H9 (cell line): ENCODE measurements at regions not wholly inside any gene's neighbourhood (a gene's known extent, or its start where the extent isn't known, plus 50 kb on each side); places are given as distances from the start of the nearest gene placed in this dataset.

Experiments used
- DNase-seq: peaks from one replicate; pipeline ENCODE4 v3.0.0-alpha.2; 2017
- H2AFZ ChIP-seq: one replicate; pipeline ENCODE4 v1.6.1; 2013; ENCODE audit warnings: mild to moderate bottlenecking, low read length, control low read depth, moderate library complexity
- H2AK5ac ChIP-seq: 2 replicates; pipeline ENCODE4 v1.6.1; 2013; ENCODE audit warnings: low read length, control low read depth, mixed read lengths; ENCODE audit not compliant: insufficient read length
- H2BK120ac ChIP-seq: one replicate; pipeline ENCODE4 v1.6.1; 2013; ENCODE audit warnings: low read depth, mild to moderate bottlenecking, low read length, control low read depth, inconsistent platforms; ENCODE audit not compliant: poor library complexity, severe bottlenecking
- H2BK12ac ChIP-seq: 2 replicates; pipeline ENCODE4 v1.6.1; 2013; ENCODE audit warnings: low read length, control low read depth, mixed read lengths, low read depth; ENCODE audit not compliant: insufficient read length
- H2BK15ac ChIP-seq: 2 replicates; pipeline ENCODE4 v1.6.1; 2013; ENCODE audit warnings: low read depth, low read length, control low read depth
- H2BK20ac ChIP-seq: one replicate; pipeline ENCODE4 v1.6.1; 2013; ENCODE audit warnings: low read depth, mild to moderate bottlenecking, low read length, control low read depth, inconsistent platforms; ENCODE audit not compliant: poor library complexity, severe bottlenecking
- H2BK5ac ChIP-seq: 2 replicates; pipeline ENCODE4 v1.6.1; 2013; ENCODE audit warnings: low read length, control low read depth, mixed read lengths; ENCODE audit not compliant: insufficient read length
- H3K14ac ChIP-seq: 2 replicates; pipeline ENCODE4 v1.6.1; 2013; ENCODE audit warnings: low read length, control low read depth; ENCODE audit not compliant: insufficient read depth
- H3K18ac ChIP-seq: 2 replicates; pipeline ENCODE4 v1.6.1; 2013; ENCODE audit warnings: low read depth, mild to moderate bottlenecking, mixed read lengths, low read length, control low read depth; ENCODE audit not compliant: insufficient read length
- H3K23ac ChIP-seq: 2 replicates; pipeline ENCODE4 v1.6.1; 2013; ENCODE audit warnings: low read length, control low read depth, mixed read lengths, low read depth; ENCODE audit not compliant: insufficient read length
- H3K23me2 ChIP-seq: 2 replicates; pipeline ENCODE4 v1.6.1; 2013; ENCODE audit warnings: low read depth, mild to moderate bottlenecking, mixed read lengths, low read length, control low read depth; ENCODE audit not compliant: insufficient read length, poor library complexity, severe bottlenecking
- H3K27ac ChIP-seq: 2 replicates; pipeline ENCODE4 v1.5.1; 2013; ENCODE audit warnings: low read length, control low read depth, mixed read lengths, low read depth; ENCODE audit not compliant: insufficient read length
- H3K27me3 ChIP-seq: 2 replicates; pipeline ENCODE4 v1.6.1; 2013; ENCODE audit warnings: low read length, control low read depth, inconsistent platforms; ENCODE audit not compliant: insufficient read depth
- H3K4ac ChIP-seq: 2 replicates; pipeline ENCODE4 v1.6.1; 2013; ENCODE audit warnings: low read depth, mild to moderate bottlenecking, control low read depth, inconsistent platforms, low read length, moderate library complexity
- H3K4me1 ChIP-seq: 2 replicates; pipeline ENCODE4 v1.6.1; 2013; ENCODE audit warnings: low read length, control low read depth, inconsistent platforms; ENCODE audit not compliant: insufficient read depth
- H3K4me2 ChIP-seq: 2 replicates; pipeline ENCODE4 v1.6.1; 2013; ENCODE audit warnings: low read length, control low read depth, mixed read lengths; ENCODE audit not compliant: insufficient read length, insufficient read depth
- H3K56ac ChIP-seq: 2 replicates; pipeline ENCODE4 v1.6.1; 2013; ENCODE audit warnings: low read depth, mild to moderate bottlenecking, mixed read lengths, low read length, control low read depth; ENCODE audit not compliant: insufficient read length
- H3K79me1 ChIP-seq: 2 replicates; pipeline ENCODE4 v1.6.1; 2013; ENCODE audit warnings: low read depth, mild to moderate bottlenecking, moderate library complexity, low read length, control low read depth, inconsistent platforms; ENCODE audit not compliant: insufficient read depth, poor library complexity, severe bottlenecking
- H3K79me2 ChIP-seq: 2 replicates; pipeline ENCODE4 v1.6.1; 2013; ENCODE audit warnings: low read length, control low read depth, inconsistent platforms; ENCODE audit not compliant: insufficient read depth
- H3K9ac ChIP-seq: 2 replicates; pipeline ENCODE4 v1.6.1; 2013; ENCODE audit warnings: low read length, control low read depth, mixed read lengths; ENCODE audit not compliant: insufficient read length; ENCODE audit errors: extremely low read depth
- H3K9me3 ChIP-seq: one replicate; pipeline ENCODE4 v1.6.1; 2013; ENCODE audit warnings: low read depth, low read length, inconsistent platforms; ENCODE audit not compliant: control insufficient read depth
- H3T11ph ChIP-seq: one replicate; pipeline ENCODE4 v1.6.1; 2013; ENCODE audit warnings: mild to moderate bottlenecking, low read length, control low read depth, inconsistent platforms
- H4K20me1 ChIP-seq: one replicate; pipeline ENCODE4 v1.6.1; 2013; ENCODE audit not compliant: control insufficient read depth, insufficient read length, insufficient read depth
- H4K5ac ChIP-seq: 2 replicates; pipeline ENCODE4 v1.6.1; 2013; ENCODE audit warnings: low read depth, mild to moderate bottlenecking, mixed read lengths, low read length, control low read depth; ENCODE audit not compliant: insufficient read length
- H4K8ac ChIP-seq: replicated peaks from 2 replicates; pipeline ENCODE4 v1.6.1; 2013; ENCODE audit warnings: low read length, control low read depth, mixed read lengths, low read depth; ENCODE audit not compliant: insufficient read length
- H4K91ac ChIP-seq: 2 replicates; pipeline ENCODE4 v1.6.1; 2013; ENCODE audit warnings: low read depth, mild to moderate bottlenecking, moderate library complexity, mixed read lengths, low read length, control low read depth; ENCODE audit not compliant: insufficient read length
- H3K27ac Mint-ChIP-seq, 3 experiments: 2 replicates in 2 of 3; 3 replicates in 1 of 3; pipeline ENCODE4 v1.8.0; 2020 to 2021; ENCODE audit warnings: mixed read lengths in 3 of 3, mild to moderate bottlenecking in 1 of 3, moderate library complexity in 1 of 3
- H3K27me3 Mint-ChIP-seq: 2 replicates; pipeline ENCODE4 v1.8.0; 2021; ENCODE audit warnings: low read depth, mild to moderate bottlenecking, moderate library complexity, mixed read lengths
- H3K36me3 Mint-ChIP-seq, 3 experiments: 2 replicates in 2 of 3; 3 replicates in 1 of 3; pipeline ENCODE4 v1.8.0; 2020 to 2021; ENCODE audit warnings: low read depth in 3 of 3, mixed read lengths in 3 of 3; ENCODE audit not compliant: insufficient read depth in 1 of 3
- H3K4me1 Mint-ChIP-seq, 2 experiments: 2 replicates each; pipeline ENCODE4 v1.8.0; 2020; ENCODE audit warnings: mixed read lengths in 2 of 2
- H3K4me3 Mint-ChIP-seq, 2 experiments: 2 replicates in 1 of 2; 3 replicates in 1 of 2; pipeline ENCODE4 v1.8.0; 2020 to 2021; ENCODE audit warnings: mild to moderate bottlenecking in 2 of 2, mixed read lengths in 2 of 2, moderate library complexity in 1 of 2
- H3K9me3 Mint-ChIP-seq, 2 experiments: 2 replicates in 1 of 2; 3 replicates in 1 of 2; pipeline ENCODE4 v1.8.0; 2020; ENCODE audit warnings: mild to moderate bottlenecking in 2 of 2, mixed read lengths in 2 of 2, moderate library complexity in 1 of 2
- CTCF ChIP-seq: fragments of 200-600 bp; sonication (generic); conservative IDR thresholded peaks from 3 replicates; pipeline ENCODE4 v1.8.0; 2021; ENCODE audit warnings: antibody characterized with exemption, mild to moderate bottlenecking
- WGBS: extraction: QIAGEN DNeasy Blood & Tissue Kit; methylation state at CpG from one replicate; pipeline ENCODE4 v1.1.7; 2013; ENCODE audit warnings: missing lambda C conversion rate, low lambda C conversion rate, mixed read lengths; ENCODE audit not compliant: insufficient read length; ENCODE audit errors: extremely low coverage; 5-methylcytosine and 5-hydroxymethylcytosine counted together

GRCh38 chr2:65579506-65580235 lies 147.3 kb upstream of the SPRED2 start:
- no peak overlapping the region for H3K56ac ChIP-seq
- no peak overlapping the region for H2BK20ac ChIP-seq
- H3K27ac Mint-ChIP-seq = no peak overlapping the region
- no peak overlapping the region for H2BK120ac ChIP-seq
- no peak overlapping the region for H4K8ac ChIP-seq
- no peak for TF ChIP-seq CTCF
- H3K4me1 Mint-ChIP-seq = peaks cover 21 to 31% of the 10 kb centered on the region in 2 experiments
- H3K23ac ChIP-seq = no peak overlapping the region
- no peak overlapping the region for H3T11ph ChIP-seq
- no peaks in the 10 kb centered on the region for H3K23me2 ChIP-seq
- peaks cover 11% of the 10 kb centered on the region for H3K27me3 Mint-ChIP-seq
- H3K9me3 ChIP-seq = no peaks in the 10 kb centered on the region
- no peak overlapping the region for H2AFZ ChIP-seq
- no CpG with 5 or more reads among the region's 10 CpGs for WGBS
- no peak overlapping the region for H3K4ac ChIP-seq
- H3K14ac ChIP-seq = no peak overlapping the region
- peaks cover 4% of the 10 kb centered on the region; the same call in 1 of the 2 replicates for H3K4me1 ChIP-seq
- H3K9me3 Mint-ChIP-seq = peaks cover 0 to 3% of the 10 kb centered on the region in 2 experiments; a peak in 3 of 5 replicates
- no peaks in the 10 kb centered on the region for H3K27me3 ChIP-seq
- H3K79me2 ChIP-seq = no peaks in the 10 kb centered on the region
- H4K20me1 ChIP-seq = no peaks in the 10 kb centered on the region
- no peak overlapping the region for H4K91ac ChIP-seq
- peak overlapping the region in 1 of 2 experiments; percentile 23; a peak in 2 of 5 replicates for H3K4me3 Mint-ChIP-seq
- H2BK12ac ChIP-seq = no peak overlapping the region
- no peak overlapping the region for H2BK5ac ChIP-seq
- peak overlapping the region; percentile 18 for H3K4me2 ChIP-seq
- H3K27ac ChIP-seq = no peak overlapping the region
- H2AK5ac ChIP-seq = no peak overlapping the region
- H3K79me1 ChIP-seq = no peaks in the 10 kb centered on the region
- no peak overlapping the region for H3K9ac ChIP-seq
- H4K5ac ChIP-seq = no peak overlapping the region
- DNase-seq = peak; percentile 93
- peaks cover 0 to 3% (median 0%) of the 10 kb centered on the region in 3 experiments; a peak in 2 of 7 replicates for H3K36me3 Mint-ChIP-seq
- H3K18ac ChIP-seq = peak overlapping the region; percentile 50
- no peak overlapping the region for H2BK15ac ChIP-seq
